Cardiac fibroblast (primary cell): ENCODE measurements at regions not wholly inside any gene's neighbourhood (a gene's known extent, or its start where the extent isn't known, plus 50 kb on each side); places are given as distances from the start of the nearest gene placed in this dataset.

Experiments used
- DNase-seq, 2 donors: peaks; one replicate each; pipeline versions ENCODE4 v3.0.0 to v3.0.0-alpha.2; 2010; ENCODE audit warnings: low read depth in 2 of 2
- H3K4me3 ChIP-seq, 2 donors: replicated peaks in 1 of 2; 1 replicate in 1 of 2; 2 replicates in 1 of 2; pipeline ENCODE4 v1.5.1; 2011; ENCODE audit warnings: low read depth in 2 of 2, low read length in 2 of 2, mild to moderate bottlenecking in 2 of 2, moderate library complexity in 1 of 2
- CTCF ChIP-seq: IDR thresholded peaks from one replicate; pipeline ENCODE4 v1.5.1; 2011; ENCODE audit warnings: low read depth, mild to moderate bottlenecking, low read length, inconsistent platforms

- H3K4me3 ChIP-seq = no peak overlapping the region
- no peak for TF ChIP-seq CTCF
These were observed 171.1 kb upstream of the MYCN start for GRCh38 chr2:15769235-15769634.

GRCh38 chr2:15769676-15770547 is 170.4 kb upstream of the MYCN start:
- DNase-seq = no peak
- H3K4me3 ChIP-seq = no peak overlapping the region
- no peak for TF ChIP-seq CTCF

More at GRCh38 chr2:15769235-15769634, 171.1 kb upstream of the MYCN start:
- DNase-seq = no peak

GRCh38 chr2:15770606-15771005 is 169.7 kb upstream of the MYCN start:
- no peak overlapping the region for H3K4me3 ChIP-seq
- no peak for TF ChIP-seq CTCF
- no peak for DNase-seq

GRCh38 chr2:15771124-15771523 is 169.2 kb upstream of the MYCN start:
- H3K4me3 ChIP-seq = no peak overlapping the region
- no peak for DNase-seq
- no peak for TF ChIP-seq CTCF

GRCh38 chr2:15772086-15772595 is 168.2 kb upstream of the MYCN start:
- no peak for TF ChIP-seq CTCF
- no peak for DNase-seq
- H3K4me3 ChIP-seq = no peak overlapping the region

GRCh38 chr2:15772681-15773080 is 167.7 kb upstream of the MYCN start:
- no peak for DNase-seq
- TF ChIP-seq CTCF = no peak
- H3K4me3 ChIP-seq = no peak overlapping the region
